NCI-H2081 (cell line): ENCODE measurements at regions not wholly inside any gene's neighbourhood (a gene's known extent, or its start where the extent isn't known, plus 50 kb on each side); places are given as distances from the start of the nearest gene placed in this dataset.

Experiments used
- DNase-seq, 2 experiments: peaks; one replicate each; lab custom pipeline; 2025; lab: John Stamatoyannopoulos, UW

DNA sequence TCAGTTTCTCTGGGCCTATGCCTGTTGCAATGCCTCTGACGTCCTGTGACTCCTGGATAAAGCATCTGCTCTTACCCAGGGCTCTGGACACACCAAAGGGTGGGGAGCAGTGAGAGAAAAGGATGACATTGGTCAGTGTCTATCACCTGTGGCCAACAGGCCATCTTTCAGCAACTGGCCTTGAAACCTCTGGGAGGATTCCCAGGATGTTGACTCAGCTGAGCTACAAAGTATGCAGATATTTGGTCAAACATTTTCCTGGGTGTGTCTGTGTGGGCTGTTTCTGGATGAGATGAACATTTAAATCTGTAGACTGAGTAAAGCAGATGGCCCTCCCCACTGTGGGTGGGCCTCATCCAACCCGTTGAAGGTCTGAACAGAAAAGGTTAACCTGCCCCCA, 149.9 kb downstream of the SPATA19 start:
- no peak for DNase-seq

DNA sequence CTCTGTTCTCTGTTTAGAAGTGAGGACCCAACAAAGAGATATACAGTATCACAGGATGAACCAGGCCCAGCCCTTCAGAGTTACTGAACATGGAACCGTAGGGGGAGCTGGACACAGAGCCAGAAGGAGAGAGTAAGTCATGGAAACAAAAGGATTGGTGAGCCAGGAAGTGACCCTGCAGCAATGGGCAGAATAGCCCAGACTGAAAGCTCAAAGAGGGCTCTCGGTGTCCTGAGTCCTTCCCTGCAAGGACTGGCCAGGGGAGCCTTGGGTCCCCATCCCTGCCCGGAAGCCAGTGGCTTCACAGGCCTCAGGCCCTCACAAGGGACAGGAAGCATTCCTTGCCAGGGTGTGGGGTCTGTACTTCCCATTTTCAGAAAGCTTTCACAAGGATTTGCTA, 150.6 kb downstream of the SPATA19 start:
- no peak for DNase-seq

DNA sequence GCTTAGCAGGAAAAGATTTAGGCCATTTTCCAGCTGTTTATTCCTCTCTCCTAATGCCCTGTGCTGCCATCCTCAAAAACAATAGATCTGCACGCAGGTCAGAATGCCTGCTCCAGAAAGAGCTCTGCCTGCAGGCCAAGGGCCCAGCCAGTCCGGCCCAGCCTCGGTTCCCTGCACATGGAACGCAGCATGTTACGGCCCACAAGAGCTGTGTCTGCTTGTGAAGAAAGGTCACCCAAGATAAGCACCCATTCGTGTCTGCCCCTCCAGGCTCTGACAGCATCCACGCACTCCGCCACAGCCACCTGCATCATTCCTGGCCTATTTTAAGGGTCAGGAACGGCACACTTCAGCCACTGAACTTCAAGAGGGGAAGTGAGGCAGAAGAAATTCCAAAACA, 152.2 kb downstream of the SPATA19 start:
- DNase-seq: no peak

- DNase-seq: no peak
Observed at GRCh38 chr11:133692126-133692934, 153.0 kb downstream of the SPATA19 start.

DNA sequence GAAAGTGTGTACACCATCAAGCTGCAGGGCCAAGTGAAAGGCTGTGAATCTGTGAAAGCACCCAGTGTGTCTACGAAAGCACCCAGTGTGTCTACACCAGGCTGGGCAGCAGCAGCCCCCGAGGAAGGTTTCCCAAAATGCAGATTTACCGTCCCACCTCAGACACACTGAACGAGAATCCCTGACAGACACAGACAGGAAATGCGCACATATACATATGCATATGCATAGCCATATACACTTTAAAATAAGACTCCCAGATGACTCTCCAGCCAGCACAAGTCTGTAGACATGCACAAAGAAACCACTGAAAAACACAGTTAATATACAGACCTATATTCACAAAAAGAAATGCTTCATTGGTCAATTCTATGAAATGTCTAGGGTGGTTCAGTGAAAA, 155.5 kb upstream of the OPCML start:
- no peak for DNase-seq

GRCh38 chr11:133681901-133682300, 149.6 kb upstream of the OPCML start:
- DNase-seq: peak; percentile 72 to 84

GRCh38 chr11:133679896-133680295, 147.6 kb upstream of the OPCML start:
- DNase-seq: no peak

DNA sequence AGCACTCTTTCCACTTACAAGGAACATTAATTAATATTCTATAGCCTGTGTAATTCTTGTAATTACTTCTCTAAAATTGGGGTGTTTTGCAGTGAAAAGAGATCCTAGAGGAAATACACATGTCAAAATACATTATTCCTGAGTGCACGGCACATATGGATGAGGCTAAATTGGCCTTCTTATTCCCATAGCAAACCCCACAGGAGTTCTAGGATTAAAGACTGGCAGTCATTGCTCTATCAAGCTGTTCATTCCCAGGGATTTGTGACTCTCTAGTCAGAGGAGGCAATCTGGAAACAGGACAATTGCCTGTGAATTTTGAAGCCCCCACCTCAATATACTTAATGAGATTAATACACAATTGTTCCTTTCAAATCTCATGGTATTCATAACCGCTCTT, 145.9 kb upstream of the OPCML start:
- DNase-seq: no peak

DNA sequence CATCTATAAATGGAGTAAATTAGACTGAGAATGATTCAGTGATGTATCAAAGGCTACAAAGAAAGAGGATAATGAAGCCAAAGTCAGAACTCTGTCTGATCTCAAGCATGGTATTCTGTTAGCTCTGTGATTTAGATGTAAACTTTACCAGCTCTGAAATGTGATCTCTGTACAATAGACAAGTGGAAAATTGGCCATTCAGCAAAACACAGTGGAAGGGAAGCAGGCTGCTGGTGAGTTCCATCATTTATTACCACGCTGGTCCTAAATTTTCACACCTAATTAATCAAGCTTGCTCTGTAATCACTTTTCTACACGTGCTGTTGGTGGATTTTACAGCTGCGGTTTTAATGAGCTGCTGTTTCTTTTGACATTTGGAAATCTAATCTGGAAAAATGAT, 145.1 kb upstream of the OPCML start:
- peak in 1 of 2 experiments; percentile 32 for DNase-seq

DNA sequence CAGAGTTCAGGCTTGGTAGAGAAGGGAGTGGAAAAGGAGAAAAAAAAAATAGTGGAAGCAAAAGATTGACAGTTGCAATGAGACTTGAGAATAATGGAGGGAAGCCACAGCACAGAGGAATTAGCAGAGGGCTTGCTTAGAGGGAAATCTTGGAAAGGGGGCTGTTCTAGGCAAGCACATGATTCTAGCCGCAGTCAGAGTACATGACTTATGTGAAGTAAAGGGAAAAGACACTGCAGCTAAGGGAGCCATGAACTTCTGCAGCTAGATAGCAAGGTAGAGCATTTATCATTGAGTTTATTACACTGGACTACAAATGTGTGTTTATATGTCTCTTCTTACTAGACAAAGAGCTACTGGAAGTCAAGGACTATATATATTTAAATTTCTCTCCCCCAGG, 144.0 kb upstream of the OPCML start:
- no peak for DNase-seq

- DNase-seq: no peak
Observed at GRCh38 chr11:133669371-133670053, 137.2 kb upstream of the OPCML start.

DNA sequence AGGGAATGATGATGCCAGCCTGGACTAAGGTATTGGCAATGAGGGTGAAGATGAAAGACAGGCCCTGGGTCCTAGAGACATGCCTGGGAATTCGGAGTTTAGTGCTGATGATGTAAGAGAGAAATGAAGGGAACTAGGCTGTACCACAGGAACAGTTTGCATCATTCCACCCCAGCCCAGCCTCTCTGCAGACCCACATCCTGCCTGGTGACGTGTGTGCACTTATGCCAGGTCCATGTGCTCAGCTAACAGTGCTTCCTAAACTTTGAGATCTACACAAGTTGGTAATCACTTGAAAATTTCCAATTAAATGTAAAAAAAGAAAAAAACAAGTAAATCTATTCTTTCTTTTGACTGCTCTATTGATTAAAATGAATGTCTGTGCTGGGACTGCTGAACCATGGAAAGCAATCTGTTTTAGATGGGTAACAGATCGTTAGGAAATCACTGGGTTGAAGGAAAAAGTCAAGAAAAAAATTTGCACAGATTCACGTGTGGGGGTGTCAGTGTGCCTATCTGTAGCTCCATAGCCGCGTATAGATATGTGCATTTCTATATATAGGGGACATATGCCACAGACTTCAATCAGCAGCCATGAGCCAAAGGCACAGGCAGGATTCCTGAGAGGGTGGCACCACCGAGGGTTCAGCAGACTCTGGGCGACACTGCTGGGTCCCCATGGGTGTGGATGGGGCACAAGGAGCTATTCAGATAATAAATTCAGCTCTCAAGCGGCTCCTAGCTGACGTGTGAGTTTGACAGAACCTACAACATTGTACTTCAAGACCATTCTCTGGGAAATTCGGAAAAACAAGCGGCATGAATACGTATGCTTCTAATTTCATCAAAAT, 131.1 kb upstream of the OPCML start:
- DNase-seq: no peak

DNA sequence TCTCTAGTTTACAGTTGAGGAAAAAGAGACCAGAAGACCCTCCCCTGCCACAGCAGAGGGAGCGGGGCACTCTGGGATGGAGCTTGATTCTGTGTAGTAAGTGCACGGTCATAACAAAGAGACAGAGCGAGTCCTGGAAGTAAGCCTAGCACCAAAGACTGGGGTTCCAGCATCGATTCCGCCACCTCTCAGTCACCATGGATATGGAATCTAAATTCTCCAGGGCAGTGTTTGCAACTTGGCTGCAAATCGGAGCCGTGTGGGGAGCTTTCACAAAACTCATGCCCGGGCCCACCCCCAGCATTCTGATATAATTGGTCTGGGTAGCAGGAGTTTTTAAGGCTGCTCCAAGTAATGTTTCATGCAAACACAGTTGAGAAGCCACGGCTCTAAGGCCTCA, 129.5 kb upstream of the OPCML start:
- DNase-seq: no peak

DNA sequence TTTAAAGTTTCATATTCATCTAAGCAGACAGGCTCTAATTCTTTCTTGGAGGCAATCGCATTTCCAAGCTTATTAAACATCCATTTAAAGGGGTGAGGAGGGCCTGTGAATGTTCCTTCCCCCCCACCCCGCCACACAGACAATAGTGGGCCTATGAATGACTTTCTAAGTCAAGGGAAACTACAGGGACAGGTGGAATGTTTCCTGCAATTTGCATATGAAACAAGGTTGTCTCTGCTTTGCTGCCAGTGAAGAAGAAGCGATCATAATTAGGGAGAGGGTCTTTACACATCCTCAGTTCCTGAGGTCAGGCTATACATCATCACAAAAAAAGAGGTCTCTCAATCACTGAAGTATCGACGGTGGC, 127.9 kb upstream of the OPCML start:
- no peak for DNase-seq

DNA sequence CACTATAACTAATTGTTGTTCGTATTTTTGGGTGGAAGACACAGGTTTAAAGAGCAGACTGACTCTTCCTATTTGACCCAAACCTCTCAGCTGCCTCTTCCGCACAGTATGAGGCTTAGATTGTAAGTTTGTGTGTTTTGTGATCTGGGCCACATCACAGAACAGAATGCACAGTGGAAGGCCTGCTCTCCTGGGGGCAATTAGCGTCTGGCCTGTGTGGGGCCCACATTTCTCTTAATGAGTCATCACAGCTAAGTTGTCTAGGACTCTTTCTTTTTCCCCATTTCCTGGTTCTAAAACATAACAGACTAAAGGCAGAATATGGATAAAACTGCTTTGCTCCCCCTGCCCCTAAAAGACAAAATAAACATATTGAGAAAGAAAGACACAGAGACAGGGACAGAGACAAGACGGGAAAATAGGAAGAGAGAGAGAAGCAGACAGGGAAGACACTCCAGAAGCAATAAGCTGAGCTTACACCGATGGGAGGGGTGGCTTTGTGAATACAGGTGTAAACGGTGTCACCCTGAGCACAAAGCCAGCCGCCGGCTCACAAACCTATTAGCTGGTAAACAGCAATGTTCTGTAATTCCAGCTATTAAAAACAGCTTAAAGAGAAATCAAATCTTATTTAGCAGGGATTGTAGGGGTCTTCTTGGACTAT, 127.4 kb upstream of the OPCML start:
- DNase-seq: peak in 1 of 2 experiments; percentile 33

DNA sequence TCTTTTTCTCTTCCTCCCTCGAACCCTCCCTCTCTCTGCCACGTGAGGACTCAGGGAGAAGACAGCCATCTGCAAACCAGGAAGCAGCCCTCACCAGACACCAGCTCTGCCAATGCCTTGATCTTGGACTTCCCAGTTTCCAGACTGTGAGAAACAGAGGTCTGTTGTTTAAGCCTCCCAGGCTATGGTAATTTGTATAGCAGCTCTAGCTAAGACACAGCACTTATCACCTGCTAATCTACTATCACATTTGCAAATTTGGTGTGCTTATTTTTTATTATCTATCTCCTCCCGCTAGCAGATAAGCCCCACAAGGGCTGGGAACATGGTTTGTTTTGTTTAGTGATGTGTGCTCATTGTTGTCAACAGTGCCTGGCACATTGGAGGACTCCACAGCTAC, 124.8 kb upstream of the OPCML start:
- no peak for DNase-seq

- no peak for DNase-seq
Observed at GRCh38 chr11:133656082-133656635, 123.9 kb upstream of the OPCML start.

- DNase-seq: no peak
Observed at GRCh38 chr11:133654630-133655212, 122.4 kb upstream of the OPCML start.

DNA sequence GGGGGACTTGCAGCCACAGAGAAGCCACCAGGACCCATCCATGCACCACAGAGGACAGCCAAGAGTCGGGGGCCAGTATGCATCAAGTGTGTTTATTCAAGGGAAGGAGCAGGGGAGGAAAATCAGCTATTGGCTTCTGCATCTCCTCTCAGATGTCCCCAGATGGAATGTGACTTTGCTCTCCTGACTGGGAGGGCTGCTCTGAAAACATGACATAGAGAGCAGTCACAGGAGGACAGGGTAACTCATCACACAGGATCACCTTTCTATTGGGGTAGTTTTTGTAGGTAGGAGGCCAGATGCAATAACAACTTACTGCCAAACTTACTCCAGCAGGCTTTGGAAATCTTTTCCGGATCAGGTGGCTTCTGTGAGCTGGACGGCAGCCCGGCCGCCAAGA, 121.0 kb upstream of the OPCML start:
- no peak for DNase-seq

- no peak for DNase-seq
Observed at GRCh38 chr11:133650082-133650481, 117.8 kb upstream of the OPCML start.

- DNase-seq: no peak
Observed at GRCh38 chr11:133649040-133649439, 116.7 kb upstream of the OPCML start.

- DNase-seq: no peak
Observed at GRCh38 chr11:133639408-133639807, 107.1 kb upstream of the OPCML start.
